ENCODE measurements at regions not wholly inside any gene's neighbourhood (a gene's known extent, or its start where the extent isn't known, plus 50 kb on each side); places are given as distances from the start of the nearest gene placed in this dataset.

- TF ChIP-seq POLR2A (IDR thresholded peaks at IDR 0.05; ENCODE audit: low read depth) (no peak), CTCF (IDR thresholded peaks at IDR 0.05) (no peak), POLR2AphosphoS5 (IDR thresholded peaks at IDR 0.05) (no peak)
Observed at GRCh38 chr5:90326995-90327394, 82.6 kb downstream of the CETN3 start.

Data from esophagus muscularis mucosa (tissue), 3 donors.